ENCODE measurements at regions not wholly inside any gene's neighbourhood (a gene's known extent, or its start where the extent isn't known, plus 50 kb on each side); places are given as distances from the start of the nearest gene placed in this dataset.

GRCh38 chr2:173432049-173432754 is 77.5 kb downstream of the CDCA7 start:
- H3K4me1 ChIP-seq, result peaks cover 13% of the 10 kb centered on the region
- H3K4me3 ChIP-seq, result no peak overlapping the region
- DNase-seq (no peak), ATAC-seq (no peak)
- H3K36me3 ChIP-seq (ENCODE audit: insufficient read depth in 1 of 2, low read depth in 1 of 2), result no peaks in the 10 kb centered on the region
- H3K27ac ChIP-seq, result no peak overlapping the region
- no peaks in the 10 kb centered on the region for H3K9me3 ChIP-seq
- H3K27me3 ChIP-seq (ENCODE audit: insufficient read depth in 3 of 3, low read length in 2 of 3), result no peaks in the 10 kb centered on the region
- 76 to 80% (median 79%) methylated on average over 7 of the region's 7 CpGs for WGBS, 3 donors
- intact Hi-C loops (cut with DNase I), result no loop called here
- TF ChIP-seq CTCF (IDR thresholded peaks at IDR 0.05), result no peak

GRCh38 chr2:173434762-173435569 is 80.3 kb downstream of the CDCA7 start:
- 63 to 70% (median 64%) methylated on average over 5 of the region's 5 CpGs for WGBS, 3 donors
- no peaks in the 10 kb centered on the region for H3K4me1 ChIP-seq
- H3K4me3 ChIP-seq, result no peak overlapping the region
- H3K27me3 ChIP-seq (ENCODE audit: insufficient read depth in 3 of 3, low read length in 2 of 3), result no peaks in the 10 kb centered on the region
- H3K36me3 ChIP-seq (ENCODE audit: insufficient read depth in 1 of 2, low read depth in 1 of 2), result no peaks in the 10 kb centered on the region
- no peak for DNase-seq
- no peak overlapping the region for H3K27ac ChIP-seq
- no peak for TF ChIP-seq CTCF (IDR thresholded peaks at IDR 0.05)
- intact Hi-C loops (cut with DNase I), result no loop called here
- H3K9me3 ChIP-seq, result no peaks in the 10 kb centered on the region
- no peak for ATAC-seq

DNA sequence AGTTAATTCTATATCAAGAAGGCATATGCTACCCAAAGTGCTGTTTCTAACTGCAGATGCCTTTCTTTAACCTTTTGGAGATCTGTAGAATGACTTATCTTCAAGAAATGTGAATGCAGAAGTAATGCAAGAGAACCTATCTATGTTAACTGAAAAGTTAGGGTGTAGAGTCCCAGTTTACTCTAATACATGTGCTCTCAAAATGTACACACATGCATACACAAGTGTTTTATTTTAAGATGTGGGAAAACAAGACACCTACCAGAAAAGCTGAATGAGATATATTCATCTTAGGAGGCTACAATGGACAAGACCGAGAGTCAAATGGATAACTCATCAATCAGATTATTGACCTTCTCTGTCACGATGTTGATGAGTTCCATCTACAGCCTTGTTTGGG is 80.9 kb downstream of the CDCA7 start:
- Histone ChIP-seq H3K27me3 (ENCODE audit: insufficient read depth in 3 of 3, low read length in 2 of 3) (no peaks in the 10 kb centered on the region), H3K9me3 (no peaks in the 10 kb centered on the region), H3K27ac (no peak overlapping the region), H3K36me3 (ENCODE audit: insufficient read depth in 1 of 2, low read depth in 1 of 2) (no peaks in the 10 kb centered on the region), H3K4me1 (no peaks in the 10 kb centered on the region), H3K4me3 (no peak overlapping the region)
- TF ChIP-seq CTCF (IDR thresholded peaks at IDR 0.05), result no peak
- intact Hi-C loops (cut with DNase I), result no loop called here
- ATAC-seq (no peak), DNase-seq (no peak)
- WGBS, 3 donors, result 94 to 95% (median 95%) methylated on average over 2 of the region's 2 CpGs

GRCh38 chr2:173436088-173436487 is 81.4 kb downstream of the CDCA7 start:
- 80 to 95% (median 87%) methylated on average over 2 of the region's 2 CpGs for WGBS, 3 donors
- H3K27me3 ChIP-seq (ENCODE audit: insufficient read depth in 3 of 3, low read length in 2 of 3), result no peaks in the 10 kb centered on the region
- H3K36me3 ChIP-seq (ENCODE audit: insufficient read depth in 1 of 2, low read depth in 1 of 2), result no peaks in the 10 kb centered on the region
- H3K4me3 ChIP-seq, result no peak overlapping the region
- DNase-seq (no peak), ATAC-seq (no peak)
- H3K9me3 ChIP-seq, result no peaks in the 10 kb centered on the region
- no peaks in the 10 kb centered on the region for H3K4me1 ChIP-seq
- no peak overlapping the region for H3K27ac ChIP-seq
- TF ChIP-seq CTCF (IDR thresholded peaks at IDR 0.05), result no peak
- intact Hi-C loops (cut with DNase I), result no loop called here
